K562 (cell line): ENCODE measurements at regions not wholly inside any gene's neighbourhood (a gene's known extent, or its start where the extent isn't known, plus 50 kb on each side); places are given as distances from the start of the nearest gene placed in this dataset.

Source experiments
- ATAC-seq: fragments of 200-7000 bp; cut with Tn5 transposase; 3 replicates; pipeline ENCODE4 v1.9.1; 2020; ENCODE audit warnings: moderate library complexity
- BruUV-seq: library from RNA; stranded (reverse); fragments of 400-500 nt; replicated peaks from 2 replicates; lab custom pipeline; 2021; lab: Mats Ljungman, UMichigan
- CTCF ChIA-PET: fragments of 300-600 bp; formaldehyde crosslinking; extraction: SDS; loops from one replicate; lab custom pipeline; 2021; ENCODE audit warnings: low intra/inter-chr PET ratio; lab: Yijun Ruan, JAX
- POLR2A ChIA-PET: fragments of 300-600, 350-650 bp; sonication (Branson Sonifier 250); formaldehyde crosslinking; extraction: SDS; loops from one replicate; lab custom pipeline; 2021; ENCODE audit warnings: antibody characterized with exemption, inconsistent platforms; lab: Yijun Ruan, JAX
- DNase-seq, 4 experiments: peaks; one replicate each; pipeline versions ENCODE4 v3.0.0 to v3.0.0-alpha.2; 2011 to 2018; ENCODE audit warnings: low spot score in 3 of 4, mixed read lengths in 3 of 4; ENCODE audit errors: extremely low read depth in 1 of 4
- FAIRE-seq: peaks from 2 replicates; lab custom pipeline; 2011; peaks lifted over from hg19 to GRCh38; lab: Jason Lieb, UNC
- H2AFZ ChIP-seq: 2 replicates; pipeline ENCODE4 v1.6.0; 2011; ENCODE audit warnings: low read depth, low read length, control low read depth, inconsistent platforms
- H3K27ac ChIP-seq: fragments of 200-600 bp; 3 replicates; pipeline ENCODE4 v1.8.0; 2011; ENCODE audit warnings: low read depth, mild to moderate bottlenecking, control low read depth, inconsistent platforms, low read length, moderate library complexity, mixed read lengths; ENCODE audit errors: extremely low read depth
- H3K27me3 ChIP-seq, 2 experiments: fragments of 300-600 bp in 1 of 2; 2 replicates in 1 of 2; 3 replicates in 1 of 2; pipeline versions ENCODE4 v1.6.0 to v1.8.0; 2011; ENCODE audit warnings: inconsistent platforms in 2 of 2, low read length in 2 of 2, mild to moderate bottlenecking in 1 of 2, mixed read lengths in 1 of 2, moderate library complexity in 1 of 2; ENCODE audit not compliant: control insufficient read depth in 2 of 2, insufficient read depth in 2 of 2
- H3K36me3 ChIP-seq: fragments of 300-600 bp; 3 replicates; pipeline ENCODE4 v1.8.0; 2011; ENCODE audit warnings: mild to moderate bottlenecking, low read length, inconsistent platforms; ENCODE audit not compliant: control insufficient read depth, insufficient read depth
- H3K4me1 ChIP-seq, 2 experiments: fragments of 200-600 bp in 1 of 2; replicated peaks in 1 of 2; 2 replicates in 1 of 2; 3 replicates in 1 of 2; pipeline versions ENCODE4 v1.5.1 to v1.8.0; 2011; ENCODE audit warnings: inconsistent platforms in 2 of 2, low read length in 2 of 2, mild to moderate bottlenecking in 1 of 2, mixed read lengths in 1 of 2, moderate library complexity in 1 of 2; ENCODE audit not compliant: control insufficient read depth in 2 of 2, insufficient read depth in 2 of 2
- H3K4me2 ChIP-seq: 2 replicates; pipeline ENCODE4 v1.6.1; 2011; ENCODE audit warnings: low read length, control low read depth, inconsistent platforms, mixed read lengths; ENCODE audit not compliant: insufficient read depth
- H3K4me3 ChIP-seq: fragments of 200-600 bp; sonication (generic), shearing (Covaris generic); 2 replicates; pipeline ENCODE4 v1.5.1; 2016; ENCODE audit warnings: control low read depth, inconsistent platforms
- H3K79me2 ChIP-seq: fragments of 200-600 bp; 3 replicates; pipeline ENCODE4 v1.8.0; 2011; ENCODE audit warnings: low read length, inconsistent platforms; ENCODE audit not compliant: control insufficient read depth, insufficient read depth
- H3K9ac ChIP-seq, 2 experiments: 2 replicates each; pipeline versions ENCODE4 v1.6.0 to v1.6.1; 2011; ENCODE audit warnings: low read depth in 2 of 2, low read length in 2 of 2, control low read depth in 1 of 2, inconsistent platforms in 1 of 2, mild to moderate bottlenecking in 1 of 2, mixed read lengths in 1 of 2; ENCODE audit not compliant: insufficient read depth in 1 of 2
- H3K9me1 ChIP-seq: one replicate; pipeline ENCODE4 v1.6.0; 2011; ENCODE audit warnings: inconsistent platforms, mild to moderate bottlenecking, low read length, moderate library complexity; ENCODE audit not compliant: control insufficient read depth, insufficient read depth
- H3K9me3 ChIP-seq: replicated peaks from 2 replicates; pipeline ENCODE4 v1.5.1; 2011; ENCODE audit warnings: low read depth, low read length, inconsistent platforms; ENCODE audit not compliant: control insufficient read depth, insufficient read depth
- H4K20me1 ChIP-seq: replicated peaks from 2 replicates; pipeline ENCODE4 v1.6.1; 2011; ENCODE audit warnings: low read length, inconsistent platforms, mixed read lengths; ENCODE audit not compliant: control insufficient read depth, insufficient read depth
- CHCHD3 ChIP-seq: fragments of 250-450 bp; sonication (Bioruptor Pico); IDR thresholded peaks from 2 replicates; pipeline ENCODE4 v2.1.2; 2022; ENCODE audit warnings: mild to moderate bottlenecking
- HNRNPL ChIP-seq: fragments of 200-400 bp; formaldehyde crosslinking; IDR thresholded peaks from 2 replicates; pipeline ENCODE4 v1.6.1; 2017; ENCODE audit warnings: low read depth, mild to moderate bottlenecking, low read length
- HOXB6 ChIP-seq: fragments of 250-450 bp; sonication (Bioruptor Pico); IDR thresholded peaks from 2 replicates; pipeline ENCODE4 v1.5.1; 2022; ENCODE audit warnings: mild to moderate bottlenecking, borderline replicate concordance
- KAT7 ChIP-seq: sonication (generic); formaldehyde crosslinking; IDR thresholded peaks from 2 replicates; pipeline ENCODE4 v1.8.0; 2022; ENCODE audit warnings: missing genetic modification reagents, mild to moderate bottlenecking, borderline replicate concordance
- LEF1 ChIP-seq: fragments of 450-650 bp; IDR thresholded peaks from 2 replicates; pipeline ENCODE4 v1.6.1; 2016; ENCODE audit warnings: mild to moderate bottlenecking
- NR2C2 ChIP-seq, 2 experiments: fragments of 200-800 bp in 1 of 2; sonication (Bioruptor generic) in 1 of 2; sonication (generic) in 1 of 2; formaldehyde crosslinking in 1 of 2; IDR thresholded peaks; 2 replicates each; pipeline versions ENCODE4 v1.6.1 to v1.8.0; 2016 to 2022; ENCODE audit warnings: mild to moderate bottlenecking in 1 of 2, missing compliant biosample characterization in 1 of 2, missing genetic modification characterization in 1 of 2, missing genetic modification reagents in 1 of 2
- POLR2A ChIP-seq: fragments of 450-650 bp; conservative IDR thresholded peaks from 2 replicates; pipeline ENCODE4 v1.6.1; 2016
- RBM25 ChIP-seq: fragments of 200-400 bp; formaldehyde crosslinking; IDR thresholded peaks from 2 replicates; pipeline ENCODE4 v1.6.1; 2018; ENCODE audit warnings: low read length, low read depth, moderate library complexity; ENCODE audit not compliant: severe bottlenecking
- SMAD1 ChIP-seq: fragments of 150-350 bp; IDR thresholded peaks from 2 replicates; pipeline ENCODE4 v1.6.1; 2014; ENCODE audit warnings: low read length, low read depth; ENCODE audit not compliant: partially characterized antibody
- ZBTB5 ChIP-seq: fragments of 450-650 bp; IDR thresholded peaks from 2 replicates; pipeline ENCODE4 v1.6.1; 2017; ENCODE audit warnings: antibody characterized with exemption
- ZNF146 ChIP-seq: IDR thresholded peaks from one replicate; pipeline ENCODE4 v1.6.1; 2018; ENCODE audit warnings: missing compliant biosample characterization; ENCODE audit not compliant: unreplicated experiment
- ZNF740 ChIP-seq, 3 experiments: fragments of 200-800 bp in 1 of 3; sonication (Bioruptor generic) in 1 of 3; sonication (generic) in 1 of 3; formaldehyde crosslinking in 1 of 3; IDR thresholded peaks; 2 replicates each; pipeline versions ENCODE4 v1.6.1 to v1.8.0; 2016 to 2022; ENCODE audit warnings: mild to moderate bottlenecking in 2 of 3, missing compliant biosample characterization in 2 of 3, missing genetic modification characterization in 2 of 3, missing genetic modification reagents in 1 of 3
- ZSCAN32 ChIP-seq: fragments of 450-650 bp; formaldehyde crosslinking; IDR thresholded peaks from 2 replicates; pipeline ENCODE4 v1.4.0; 2020; ENCODE audit warnings: mild to moderate bottlenecking, moderate library complexity
- WGBS: fragments of 100-300 bp; shearing (Covaris generic); methylation state at CpG from one replicate; pipeline ENCODE4 v1.1.6; 2016; ENCODE audit warnings: low coverage, mixed read lengths; ENCODE audit not compliant: insufficient coverage; ENCODE audit errors: missing lambda C conversion rate; 5-methylcytosine and 5-hydroxymethylcytosine counted together
- in situ Hi-C: fragments of 300-500 bp; cut with MboI; formaldehyde crosslinking; loops from 4 replicates; pipeline ENCODE4 v1.15.0; 2018; ENCODE audit warnings: inconsistent platforms, mixed read lengths
- intact Hi-C: fragments of 100-400 bp; cut with micrococcal nuclease; formaldehyde crosslinking; loops from 2 replicates; pipeline ENCODE4 v1.14.2; 2022

GRCh38 chr21:35594905-35595304 is 465.4 kb downstream of the SETD4 start:
- DNase-seq (no peak), FAIRE-seq (no peak), ATAC-seq (no peak)
- Histone ChIP-seq H3K79me2 (no peaks in the 10 kb centered on the region), H3K4me1 (no peaks in the 10 kb centered on the region), H3K9ac (no peak overlapping the region), H3K4me2 (no peak overlapping the region), H2AFZ (no peak overlapping the region), H3K27ac (no peak overlapping the region), H3K9me3 (no peaks in the 10 kb centered on the region), H3K36me3 (no peaks in the 10 kb centered on the region), H3K9me1 (no peaks in the 10 kb centered on the region), H3K4me3 (no peak overlapping the region), H3K27me3 (peaks cover 3 to 10% of the 10 kb centered on the region in 2 experiments; a peak in 2 of 5 replicates), H4K20me1 (no peaks in the 10 kb centered on the region)
- POLR2A ChIA-PET, result interaction anchor here (0.6 to 1.2 kb wide), 3 partner anchors 11 to 282 kb away, joined by 3 to 4 read pairs (median 3); no protein-coding TSS in a partner anchor
- CTCF ChIA-PET, result no interaction called here
- BruUV-seq, result no TSS peak
- intact Hi-C loops, result no loop called here
- in situ Hi-C loops, result no loop called here
- 10% methylated on average over 5 of the region's 5 CpGs for WGBS
- TF ChIP-seq ZSCAN32 (CRISPR knock-in tag) (no peak), HNRNPL (no peak), HOXB6 (no peak), ZBTB5 (no peak), KAT7 (no peak), NR2C2 (CRISPR knock-in tag; IDR thresholded peaks at IDR 0.05) (no peak), NR2C2 (tag; IDR thresholded peaks at IDR 0.05) (no peak), SMAD1 (no peak), POLR2A (no peak), ZNF740 (CRISPR knock-in tag; IDR thresholded peaks at IDR 0.05) (no peak), ZNF740 (tag; IDR thresholded peaks at IDR 0.05) (no peak), LEF1 (no peak), ZNF146 (CRISPR knock-in tag) (peak; percentile 99), CHCHD3 (CRISPR knock-in tag) (no peak), RBM25 (peak; percentile 47)
